DOHH2 (cell line): ENCODE measurements at regions not wholly inside any gene's neighbourhood (a gene's known extent, or its start where the extent isn't known, plus 50 kb on each side); places are given as distances from the start of the nearest gene placed in this dataset.

Experiments
- CTCF ChIP-seq: fragments of 200-600 bp; sonication (generic); IDR thresholded peaks from one replicate; pipeline ENCODE4 v1.5.1; 2014; ENCODE audit warnings: antibody characterized with exemption, mild to moderate bottlenecking, low read depth, low read length; ENCODE audit not compliant: poor library complexity, severe bottlenecking
- EZH2phosphoT487 ChIP-seq: fragments of 200-600 bp; sonication (generic); IDR thresholded peaks from 2 replicates; pipeline ENCODE4 v1.6.1; 2017; ENCODE audit warnings: borderline replicate concordance, mild to moderate bottlenecking, antibody characterized with exemption, low read length, moderate library complexity, mixed read lengths

GRCh38 chr2:60251247-60251646 lies 302.2 kb downstream of the BCL11A start:
- TF ChIP-seq CTCF (no peak), EZH2phosphoT487 (no peak)
